ENCODE measurements at regions not wholly inside any gene's neighbourhood (a gene's known extent, or its start where the extent isn't known, plus 50 kb on each side); places are given as distances from the start of the nearest gene placed in this dataset.

DNA sequence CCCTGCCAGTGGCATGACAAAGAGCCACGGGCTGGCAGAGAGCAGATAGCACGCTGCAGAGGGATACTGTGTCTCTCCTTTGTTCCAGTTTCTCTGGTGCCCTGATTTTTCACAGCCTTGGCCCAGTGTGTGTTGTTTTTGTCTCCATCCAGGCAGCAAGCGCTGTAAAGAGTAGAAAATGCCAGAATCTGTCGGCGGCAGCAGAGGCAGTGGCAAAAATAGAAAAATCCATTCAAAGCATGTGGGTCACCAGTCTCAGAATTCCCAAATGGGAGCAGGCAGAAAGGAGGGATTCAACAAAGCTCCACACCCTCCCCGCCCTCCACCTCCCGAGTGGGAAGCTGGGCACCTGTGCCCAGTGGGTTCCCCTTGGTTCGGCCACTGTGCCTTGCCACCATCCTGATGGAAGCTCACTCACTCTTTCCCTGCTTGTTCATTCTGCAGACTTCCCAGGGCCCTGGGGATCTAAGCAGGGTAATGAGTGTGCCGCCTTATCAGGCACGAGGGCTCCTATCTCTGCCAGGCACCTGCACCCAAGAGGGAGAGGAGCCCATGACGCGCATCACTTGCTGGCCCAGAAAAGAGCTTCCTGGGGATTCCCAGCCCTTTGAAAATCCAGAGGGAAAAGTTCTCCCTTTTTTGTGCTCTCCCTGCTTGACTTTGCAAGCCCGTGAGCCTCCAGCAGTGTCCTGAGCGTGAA lies 416.9 kb downstream of the IRS2 start:
- no peak for DNase-seq
- Mint-ChIP-seq H3K9me3 (peaks cover 0 to 9% (median 8%) of the 10 kb centered on the region in 7 donors), H3K27me3 (ENCODE audit: low read depth in 3 of 3) (peaks cover 2 to 7% (median 4%) of the 10 kb centered on the region in 3 donors), H3K27ac (no peak overlapping the region), H3K4me3 (no peak overlapping the region), H3K36me3 (peaks cover 0 to 3% of the 10 kb centered on the region in 2 donors), H3K4me1 (peaks cover 1% of the 10 kb centered on the region)
- no peaks in the 10 kb centered on the region for H3K79me2 ChIP-seq (ENCODE audit: insufficient read depth, low read length)
- no peak overlapping the region for H3K9ac ChIP-seq (ENCODE audit: insufficient read depth, low read length, poor library complexity, severe bottlenecking)
- H2AFZ ChIP-seq (ENCODE audit: insufficient read depth, low read depth, low read length, poor library complexity, severe bottlenecking) = no peak overlapping the region
- H4K20me1 ChIP-seq (ENCODE audit: insufficient read depth, low read length) = no peaks in the 10 kb centered on the region
- H3K27ac ChIP-seq (ENCODE audit: low read depth in 1 of 2, low read length in 2 of 2) = no peak overlapping the region
- TF ChIP-seq, protein P1, sequence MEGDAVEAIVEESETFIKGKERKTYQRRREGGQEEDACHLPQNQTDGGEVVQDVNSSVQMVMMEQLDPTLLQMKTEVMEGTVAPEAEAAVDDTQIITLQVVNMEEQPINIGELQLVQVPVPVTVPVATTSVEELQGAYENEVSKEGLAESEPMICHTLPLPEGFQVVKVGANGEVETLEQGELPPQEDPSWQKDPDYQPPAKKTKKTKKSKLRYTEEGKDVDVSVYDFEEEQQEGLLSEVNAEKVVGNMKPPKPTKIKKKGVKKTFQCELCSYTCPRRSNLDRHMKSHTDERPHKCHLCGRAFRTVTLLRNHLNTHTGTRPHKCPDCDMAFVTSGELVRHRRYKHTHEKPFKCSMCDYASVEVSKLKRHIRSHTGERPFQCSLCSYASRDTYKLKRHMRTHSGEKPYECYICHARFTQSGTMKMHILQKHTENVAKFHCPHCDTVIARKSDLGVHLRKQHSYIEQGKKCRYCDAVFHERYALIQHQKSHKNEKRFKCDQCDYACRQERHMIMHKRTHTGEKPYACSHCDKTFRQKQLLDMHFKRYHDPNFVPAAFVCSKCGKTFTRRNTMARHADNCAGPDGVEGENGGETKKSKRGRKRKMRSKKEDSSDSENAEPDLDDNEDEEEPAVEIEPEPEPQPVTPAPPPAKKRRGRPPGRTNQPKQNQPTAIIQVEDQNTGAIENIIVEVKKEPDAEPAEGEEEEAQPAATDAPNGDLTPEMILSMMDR (IDR thresholded peaks at IDR 0.05) = no peak
- WGBS (ENCODE audit: insufficient coverage) = 92% methylated on average over 11 of the region's 14 CpGs
- H3K4me2 ChIP-seq (replicated peaks; ENCODE audit: extremely low read depth, low read length, poor library complexity, severe bottlenecking) = no peak overlapping the region
- H3K36me3 ChIP-seq (replicated peaks in 1 of 2; ENCODE audit: control insufficient read depth in 1 of 2, insufficient read depth in 2 of 2, low read length in 2 of 2) = no peaks in the 10 kb centered on the region
- H3K4me3 ChIP-seq (replicated peaks in 1 of 3; ENCODE audit: low read depth in 2 of 3, low read length in 3 of 3) = no peak overlapping the region
- H3K27me3 ChIP-seq (ENCODE audit: control insufficient read depth in 2 of 2, insufficient read depth in 2 of 2, low read length in 2 of 2) = no peaks in the 10 kb centered on the region
- intact Hi-C loops (cut with micrococcal nuclease) = no loop called here
- peaks cover 6 to 7% of the 10 kb centered on the region in 2 donors for H3K9me3 ChIP-seq (replicated peaks in 1 of 2; ENCODE audit: control insufficient read depth in 1 of 2, insufficient read depth in 1 of 2, low read length in 2 of 2)
- no peaks in the 10 kb centered on the region for H3K4me1 ChIP-seq (ENCODE audit: control insufficient read depth in 1 of 2, insufficient read depth in 2 of 2, low read length in 2 of 2)

DNA sequence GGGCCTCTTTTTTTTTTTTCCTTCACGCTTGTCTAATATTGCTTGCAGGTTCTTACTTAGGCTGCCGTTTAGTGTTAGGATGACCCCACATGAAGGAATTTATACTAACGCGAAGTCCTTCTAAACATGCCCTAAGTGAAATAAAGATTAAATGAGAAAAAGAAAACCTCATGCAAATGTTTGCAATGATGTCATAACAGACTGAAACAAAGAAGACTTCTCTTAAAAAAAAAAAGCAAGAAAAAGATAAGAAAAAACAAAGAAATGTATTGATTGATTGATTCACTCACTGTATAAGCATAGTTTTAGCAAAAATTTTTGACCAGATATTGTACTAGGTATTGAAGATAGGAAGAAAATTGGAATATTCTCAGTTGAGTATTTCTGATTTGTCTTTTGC lies 418.2 kb downstream of the IRS2 start:
- H3K27me3 Mint-ChIP-seq (ENCODE audit: low read depth in 3 of 3) = peaks cover 3 to 5% (median 4%) of the 10 kb centered on the region in 3 donors
- peaks cover 0 to 3% of the 10 kb centered on the region in 2 donors for H3K36me3 Mint-ChIP-seq
- intact Hi-C loops (cut with micrococcal nuclease) = no loop called here

More for the DNA sequence above, 418.2 kb downstream of the IRS2 start:
- H3K9me3 ChIP-seq (replicated peaks in 1 of 2; ENCODE audit: control insufficient read depth in 1 of 2, insufficient read depth in 1 of 2, low read length in 2 of 2) = peaks cover 6 to 7% of the 10 kb centered on the region in 2 donors
- WGBS (ENCODE audit: insufficient coverage) = no CpG with 5 or more reads among the region's 4 CpGs
- TF ChIP-seq, protein P1 (IDR thresholded peaks at IDR 0.05) = no peak
- no peak overlapping the region for H3K9ac ChIP-seq (ENCODE audit: insufficient read depth, low read length, poor library complexity, severe bottlenecking)
- H3K4me2 ChIP-seq (replicated peaks; ENCODE audit: extremely low read depth, low read length, poor library complexity, severe bottlenecking) = no peak overlapping the region
- H3K4me3 Mint-ChIP-seq = no peak overlapping the region
- H3K79me2 ChIP-seq (ENCODE audit: insufficient read depth, low read length) = no peaks in the 10 kb centered on the region
- peaks cover 0 to 9% (median 8%) of the 10 kb centered on the region in 7 donors for H3K9me3 Mint-ChIP-seq
- no peaks in the 10 kb centered on the region for H4K20me1 ChIP-seq (ENCODE audit: insufficient read depth, low read length)
- no peaks in the 10 kb centered on the region for H3K27me3 ChIP-seq (ENCODE audit: control insufficient read depth in 2 of 2, insufficient read depth in 2 of 2, low read length in 2 of 2)
- DNase-seq = no peak
- H3K4me1 ChIP-seq (ENCODE audit: control insufficient read depth in 1 of 2, insufficient read depth in 2 of 2, low read length in 2 of 2) = no peaks in the 10 kb centered on the region
- H3K27ac ChIP-seq (ENCODE audit: low read depth in 1 of 2, low read length in 2 of 2) = no peak overlapping the region
- no peak overlapping the region for H3K4me3 ChIP-seq (replicated peaks in 1 of 3; ENCODE audit: low read depth in 2 of 3, low read length in 3 of 3)
- peaks cover 2% of the 10 kb centered on the region for H3K4me1 Mint-ChIP-seq
- H3K27ac Mint-ChIP-seq = no peak overlapping the region
- no peak overlapping the region for H2AFZ ChIP-seq (ENCODE audit: insufficient read depth, low read depth, low read length, poor library complexity, severe bottlenecking)
- H3K36me3 ChIP-seq (replicated peaks in 1 of 2; ENCODE audit: control insufficient read depth in 1 of 2, insufficient read depth in 2 of 2, low read length in 2 of 2) = no peaks in the 10 kb centered on the region

All from CD14-positive monocyte (primary cell).